GM18907 (cell line): ENCODE measurements at regions not wholly inside any gene's neighbourhood (a gene's known extent, or its start where the extent isn't known, plus 50 kb on each side); places are given as distances from the start of the nearest gene placed in this dataset.
A peak's percentile ranks its signal among the peaks of the same experiment; 100 is the strongest.

Experiments
- ATAC-seq: cut with Tn5 transposase; IDR thresholded peaks from one replicate; pipeline ENCODE4 v1.9.1; 2021; ENCODE audit warnings: mild to moderate bottlenecking, moderate library complexity; ENCODE audit not compliant: unreplicated experiment

GRCh38 chr14:25180221-25180620 lies 130.3 kb upstream of the STXBP6 start:
- no peak for ATAC-seq

GRCh38 chr14:25178255-25178654 lies 128.3 kb upstream of the STXBP6 start:
- ATAC-seq = no peak

GRCh38 chr14:25150934-25151790 lies 101.2 kb upstream of the STXBP6 start:
- no peak for ATAC-seq

- no peak for ATAC-seq
Observed at GRCh38 chr14:25150401-25150800, 100.5 kb upstream of the STXBP6 start.

- no peak for ATAC-seq
Observed at GRCh38 chr14:25140411-25140810, 90.5 kb upstream of the STXBP6 start.

GRCh38 chr14:25136811-25137210 lies 86.9 kb upstream of the STXBP6 start:
- ATAC-seq = no peak

- no peak for ATAC-seq
Observed at GRCh38 chr14:25134184-25134583, 84.2 kb upstream of the STXBP6 start.

- peak; percentile 93 for ATAC-seq
Observed at GRCh38 chr14:25132732-25133422, 82.9 kb upstream of the STXBP6 start.

- ATAC-seq = no peak
Observed at GRCh38 chr14:25132094-25132493, 82.1 kb upstream of the STXBP6 start.

- ATAC-seq = no peak
Observed at GRCh38 chr14:25122843-25123242, 72.9 kb upstream of the STXBP6 start.

- no peak for ATAC-seq
Observed at GRCh38 chr14:25122211-25122610, 72.3 kb upstream of the STXBP6 start.

- no peak for ATAC-seq
Observed at GRCh38 chr14:25121337-25122129, 71.6 kb upstream of the STXBP6 start.

GRCh38 chr14:25120261-25120660 lies 70.3 kb upstream of the STXBP6 start:
- no peak for ATAC-seq

- ATAC-seq = no peak
Observed at GRCh38 chr14:25118671-25119070, 68.7 kb upstream of the STXBP6 start.

- no peak for ATAC-seq
Observed at GRCh38 chr14:25117342-25117741, 67.4 kb upstream of the STXBP6 start.

GRCh38 chr14:25116607-25117006 lies 66.7 kb upstream of the STXBP6 start:
- no peak for ATAC-seq

GRCh38 chr14:25113394-25113793 lies 63.4 kb upstream of the STXBP6 start:
- no peak for ATAC-seq

- ATAC-seq = no peak
Observed at GRCh38 chr14:25111061-25111601, 61.2 kb upstream of the STXBP6 start.

- ATAC-seq = no peak
Observed at GRCh38 chr14:25110106-25110505, 60.2 kb upstream of the STXBP6 start.

GRCh38 chr14:25108959-25109358 lies 59.0 kb upstream of the STXBP6 start:
- no peak for ATAC-seq

GRCh38 chr14:25108291-25108690 lies 58.3 kb upstream of the STXBP6 start:
- ATAC-seq = no peak
